HL-60/S4 treated with retinoic acid at 250 ng/mL for 4 days and 3 days (cell line): ENCODE measurements at regions not wholly inside any gene's neighbourhood (a gene's known extent, or its start where the extent isn't known, plus 50 kb on each side); places are given as distances from the start of the nearest gene placed in this dataset.
"Not testable (repeated sequence)": the region's sequence is repeated elsewhere in the genome, so short reads cannot be mapped to it uniquely, and the experiment has no call there.

ENCODE experiments used
- in situ Hi-C: fragments of 300-500 bp; cut with MboI; formaldehyde crosslinking; loops from 2 replicates; pipeline ENCODE4 v1.7.0; 2022; ENCODE audit warnings: low sequenced_read_pairs

DNA sequence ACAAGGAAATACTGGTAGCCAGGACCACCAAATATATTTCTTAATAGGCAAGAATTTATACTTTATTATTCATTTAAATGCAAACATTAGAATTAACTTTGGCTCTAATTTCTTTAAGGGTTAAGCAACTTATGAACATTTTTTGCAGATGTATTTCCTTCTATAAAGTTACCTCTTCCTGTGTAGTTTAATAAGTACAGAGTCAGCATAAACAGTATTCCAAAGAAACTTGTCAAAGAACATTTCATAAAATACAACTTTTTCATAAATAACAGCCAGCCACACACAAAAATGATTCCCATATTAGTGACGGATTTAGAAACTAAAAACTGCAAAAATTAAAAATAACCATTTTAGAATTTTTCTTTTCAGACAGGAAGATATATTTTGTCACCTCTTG lies 723.2 kb downstream of the KCNJ2 start:
- in situ Hi-C loops, result no loop called here

DNA sequence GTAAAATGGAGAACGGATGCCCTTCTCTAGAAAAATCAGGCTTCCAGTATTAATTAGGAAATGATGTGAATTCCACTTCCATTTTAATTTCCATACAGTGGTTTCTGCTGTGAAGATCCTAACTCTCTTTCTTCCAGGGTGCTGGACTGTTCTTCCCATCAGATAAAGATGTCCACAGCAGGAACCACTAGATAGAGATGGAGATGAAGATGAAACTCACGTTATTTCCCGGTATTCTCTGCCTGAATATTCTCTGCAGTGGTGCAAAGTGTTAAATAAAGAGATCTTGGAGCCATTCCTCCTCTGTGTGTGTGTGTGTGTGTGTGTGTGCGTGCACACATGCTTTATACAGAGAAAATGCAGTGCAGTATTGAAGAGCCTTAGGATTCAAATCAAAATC lies 727.5 kb downstream of the KCNJ2 start:
- in situ Hi-C loops, result no loop called here

DNA sequence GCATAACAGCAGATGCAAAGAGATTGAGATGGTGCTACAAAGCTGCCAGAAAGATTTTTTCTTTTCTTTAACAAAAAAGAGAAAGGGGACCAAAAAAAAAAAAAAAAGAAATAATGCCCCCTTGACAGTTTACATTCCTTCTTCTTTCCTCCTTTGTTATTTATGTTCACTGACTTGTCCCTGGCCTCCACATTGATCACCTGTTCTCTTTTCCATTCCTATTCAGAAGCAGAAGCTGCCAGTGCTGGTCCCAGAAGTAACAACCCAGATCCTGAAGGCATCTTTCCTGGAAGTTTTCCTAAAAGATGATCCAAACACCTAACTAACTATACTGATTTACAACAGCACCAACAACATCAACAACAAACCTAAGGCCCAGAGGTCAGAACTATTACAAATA lies 728.1 kb downstream of the KCNJ2 start:
- in situ Hi-C loops, result no loop called here

DNA sequence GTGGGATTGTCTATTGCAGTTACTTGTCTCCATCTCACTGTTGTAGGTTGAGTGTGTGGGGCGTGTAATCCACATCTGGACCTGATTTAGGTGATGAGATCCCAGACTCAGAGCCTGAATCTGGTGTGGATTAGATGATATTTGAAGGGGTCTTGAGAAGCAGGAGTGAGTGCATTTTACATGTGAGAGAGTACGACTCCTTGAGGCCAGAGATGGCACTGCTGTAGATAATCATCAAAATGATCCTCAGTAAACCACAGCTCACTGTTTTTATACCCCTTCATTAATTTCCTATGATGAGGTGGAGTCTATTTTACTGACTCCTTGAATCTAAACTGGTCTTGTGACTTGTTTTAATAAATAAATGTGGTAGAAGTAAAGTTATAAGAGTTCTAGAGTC lies 732.5 kb downstream of the KCNJ2 start:
- in situ Hi-C loops, result no loop called here

DNA sequence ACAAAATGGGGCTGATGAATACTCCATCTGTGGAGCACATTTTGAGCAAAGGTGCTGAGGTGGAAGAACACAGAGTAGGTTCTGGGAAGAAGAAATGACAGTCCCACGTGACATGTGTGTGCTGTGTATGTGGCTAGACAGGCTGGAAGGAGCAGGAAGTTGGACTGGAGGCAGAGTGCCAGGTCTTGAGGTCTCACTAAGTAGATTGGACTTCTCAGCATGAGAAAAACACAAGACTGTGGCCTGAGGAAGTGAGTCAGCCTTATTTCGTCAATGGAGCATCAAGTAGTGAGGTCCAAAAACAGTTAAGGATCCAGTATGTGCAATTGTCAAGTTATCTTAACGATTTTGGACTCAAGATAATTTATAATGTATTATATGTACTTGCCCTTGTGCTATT lies 736.5 kb downstream of the KCNJ2 start:
- in situ Hi-C loops, result no loop called here

DNA sequence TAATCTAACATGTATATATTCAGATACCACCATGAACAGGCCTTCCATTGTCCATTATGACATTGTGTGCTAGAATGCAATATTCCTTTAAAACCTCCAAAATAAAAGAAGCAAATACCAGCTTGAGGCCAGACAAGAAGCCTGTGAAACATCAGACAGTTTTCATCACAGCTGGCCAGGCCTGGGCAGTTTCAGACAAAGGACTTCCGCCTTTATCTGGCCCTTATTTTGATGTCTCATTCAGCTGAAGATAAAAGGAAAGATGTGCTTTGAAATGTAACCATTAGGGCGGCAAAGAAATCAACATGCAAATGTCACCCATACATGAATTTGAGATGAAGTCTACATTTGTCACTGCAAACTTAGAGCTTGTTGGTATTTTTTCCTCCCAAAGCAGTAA lies 737.5 kb downstream of the KCNJ2 start:
- in situ Hi-C loops, result no loop called here

DNA sequence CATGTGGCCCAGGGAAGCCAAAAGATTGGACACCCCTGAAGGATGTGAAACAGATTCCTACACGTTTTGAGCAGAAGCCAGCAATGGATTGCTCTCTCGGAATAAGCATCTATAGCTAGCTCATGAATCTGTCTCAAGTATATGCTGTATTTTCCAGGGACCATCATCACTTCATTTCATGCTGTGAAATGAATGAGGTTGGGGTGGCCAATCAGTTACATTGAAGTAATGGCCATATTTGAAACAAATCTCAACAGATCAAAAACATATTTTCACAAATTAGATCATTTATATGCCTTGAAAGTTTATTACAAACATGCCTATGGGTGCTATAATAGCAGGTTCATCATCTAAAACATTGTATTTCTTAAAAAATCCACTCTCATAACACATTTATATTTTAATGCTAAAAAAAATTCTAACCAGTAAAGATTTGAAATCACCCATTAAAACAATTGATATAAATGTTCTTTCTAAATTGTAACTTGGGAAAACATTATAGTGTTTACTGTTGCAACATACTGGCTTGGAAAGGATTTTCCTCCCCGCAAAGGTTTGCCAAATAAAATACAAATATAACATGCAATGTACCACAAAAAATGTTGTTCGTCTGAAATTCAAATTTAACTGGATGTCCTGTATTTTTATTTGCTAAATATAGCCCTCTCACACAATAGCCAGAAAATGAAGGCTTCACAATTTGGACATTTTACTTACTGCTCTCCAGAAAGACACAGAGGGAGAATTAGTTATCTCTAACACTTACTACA lies 743.6 kb downstream of the KCNJ2 start:
- in situ Hi-C loops, result no loop called here

DNA sequence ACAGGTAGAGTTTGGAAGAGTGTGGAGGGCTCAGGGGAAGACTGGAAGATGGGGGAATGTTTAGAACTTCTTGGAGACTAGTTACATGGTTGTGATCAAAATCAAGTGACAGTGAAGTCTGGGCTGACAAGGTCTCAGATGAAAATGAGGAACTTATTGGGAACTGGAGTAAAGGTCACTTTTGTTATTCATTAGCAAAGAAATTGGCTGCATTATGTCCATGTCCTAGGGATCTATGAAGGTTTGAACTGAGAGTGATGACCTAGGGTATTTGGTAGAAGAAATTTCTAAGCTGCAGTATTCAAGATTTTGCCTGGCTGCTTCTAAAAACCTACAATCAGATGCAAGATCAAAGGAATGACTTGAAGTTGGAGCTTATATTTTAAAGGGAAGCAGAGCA lies 747.1 kb downstream of the KCNJ2 start:
- in situ Hi-C loops, result no loop called here

DNA sequence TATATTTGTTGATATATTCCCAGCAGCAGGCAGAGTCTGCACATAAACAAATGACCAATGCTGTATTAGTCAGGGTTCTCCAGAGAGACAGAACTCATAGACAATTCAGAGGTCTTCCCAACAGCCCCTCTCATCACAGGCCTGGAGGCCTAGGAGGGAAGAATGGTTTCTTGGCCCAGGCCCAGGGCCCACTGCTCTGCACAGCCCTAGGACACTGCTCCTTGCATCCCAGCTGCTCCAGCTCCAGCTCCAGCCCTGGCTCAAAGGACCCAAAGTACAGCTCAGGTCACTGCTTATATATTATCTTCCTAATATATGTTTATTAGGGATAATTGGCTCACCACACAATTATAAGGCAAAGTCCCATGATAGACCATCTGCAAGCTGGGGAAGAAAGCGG lies 749.9 kb downstream of the KCNJ2 start:
- in situ Hi-C loops, result no loop called here

DNA sequence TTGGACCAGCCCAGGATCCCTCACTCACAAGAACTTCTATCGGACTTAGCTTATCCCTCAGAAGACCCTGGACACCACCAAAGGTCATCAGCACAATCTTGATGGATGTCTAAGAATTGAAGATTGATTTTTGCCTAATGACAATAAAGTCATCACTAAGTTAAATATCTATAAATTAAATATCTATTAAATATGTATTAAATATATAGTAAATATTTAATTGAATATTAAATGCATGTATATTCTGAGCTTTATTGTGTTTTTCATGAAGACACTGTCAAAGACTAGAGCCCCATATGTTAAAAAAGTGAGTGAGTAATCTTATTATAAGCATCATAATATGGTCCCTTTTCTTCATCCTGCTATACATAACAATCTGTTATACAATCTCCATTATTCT lies 751.1 kb downstream of the KCNJ2 start:
- in situ Hi-C loops, result no loop called here

DNA sequence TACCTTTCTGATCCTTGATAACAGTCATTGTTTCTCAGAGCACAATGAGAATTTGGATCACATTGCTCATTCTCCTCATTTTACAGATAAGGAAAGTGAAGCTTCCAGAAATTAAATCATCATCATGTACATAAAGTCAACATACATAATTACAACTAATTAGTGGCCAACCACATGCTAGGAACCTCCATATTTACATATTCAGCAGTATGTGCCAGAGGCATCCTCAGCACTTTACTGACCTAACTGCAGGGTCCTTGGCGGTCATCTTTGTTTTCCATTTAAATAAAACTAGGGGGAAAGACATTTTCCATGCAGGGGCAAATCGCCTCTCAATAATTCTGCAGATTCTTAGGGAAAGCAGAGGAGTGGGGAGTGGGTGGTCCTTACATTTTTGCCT lies 752.9 kb downstream of the KCNJ2 start:
- in situ Hi-C loops, result no loop called here

DNA sequence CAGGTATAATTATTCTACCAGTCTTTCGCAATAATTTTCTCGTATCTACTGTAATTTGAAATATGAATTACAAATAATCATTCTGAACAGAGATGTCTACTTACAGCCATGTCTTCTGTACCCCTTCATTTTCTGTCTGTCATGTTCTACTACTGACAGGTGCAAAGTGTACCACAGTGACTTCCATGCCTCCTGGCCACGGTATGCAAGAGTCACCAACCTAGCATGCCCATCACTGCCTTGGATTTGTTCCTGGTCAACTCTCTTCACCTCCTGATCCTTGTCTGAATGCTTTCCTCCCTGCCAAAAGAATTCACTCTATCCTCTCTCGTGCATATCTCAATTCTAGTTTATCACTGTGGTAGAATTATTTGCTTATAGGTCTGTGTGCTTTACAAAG lies 755.4 kb downstream of the KCNJ2 start:
- in situ Hi-C loops, result no loop called here

DNA sequence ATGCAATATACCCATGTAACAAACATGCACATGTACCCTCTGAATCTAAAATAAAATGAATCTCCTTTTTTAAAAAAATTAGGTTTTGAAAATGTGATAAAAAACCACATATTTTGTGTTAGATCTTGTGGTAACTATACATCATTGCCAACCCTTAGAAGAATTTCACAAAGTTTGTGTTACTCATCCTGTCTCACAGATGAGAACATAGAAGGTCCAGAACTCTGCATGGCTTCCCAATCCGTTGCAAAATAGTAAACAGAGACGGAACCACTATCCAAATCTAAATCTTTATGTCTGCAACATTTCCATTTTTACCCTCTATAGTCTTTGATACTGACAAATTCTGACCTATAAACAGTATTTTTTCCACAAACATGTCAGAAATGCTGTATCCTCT lies 759.9 kb downstream of the KCNJ2 start:
- in situ Hi-C loops, result no loop called here

DNA sequence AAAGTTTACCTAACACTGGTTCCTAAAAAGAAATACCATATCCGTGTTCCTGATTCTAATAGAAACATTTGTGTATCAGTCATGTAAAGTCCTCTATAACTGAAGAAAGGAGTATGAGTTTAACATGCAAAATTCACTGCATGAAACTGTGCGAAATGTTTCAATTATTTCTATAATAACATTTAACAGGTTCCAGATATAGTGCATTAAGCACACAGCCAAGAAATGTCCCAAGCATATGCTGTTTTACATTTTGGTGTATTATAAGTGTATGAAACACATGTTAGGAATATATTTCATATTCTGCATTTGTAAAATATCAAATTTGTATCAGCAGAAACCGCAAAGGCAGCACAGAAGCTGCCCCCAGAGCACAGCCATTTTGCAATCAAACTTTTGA lies 764.9 kb downstream of the KCNJ2 start:
- in situ Hi-C loops, result no loop called here

DNA sequence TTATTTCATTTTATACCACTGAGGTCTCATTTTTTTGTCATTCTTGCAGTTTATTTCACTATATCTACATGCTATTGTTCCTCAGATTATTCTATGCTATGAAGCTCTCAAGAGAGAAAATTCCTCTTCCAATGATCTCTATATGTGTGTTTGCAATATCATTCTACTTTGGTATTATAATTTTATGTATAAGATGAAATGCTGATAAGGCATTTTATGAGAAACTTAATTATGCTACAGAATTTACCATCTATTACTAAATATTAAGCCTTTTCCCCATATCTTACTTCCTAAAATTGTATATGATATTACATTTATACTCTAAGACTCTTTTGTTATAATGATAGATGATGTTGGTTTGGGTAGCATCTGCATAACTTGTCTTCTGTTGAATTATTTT lies 765.5 kb downstream of the KCNJ2 start:
- in situ Hi-C loops, result no loop called here

DNA sequence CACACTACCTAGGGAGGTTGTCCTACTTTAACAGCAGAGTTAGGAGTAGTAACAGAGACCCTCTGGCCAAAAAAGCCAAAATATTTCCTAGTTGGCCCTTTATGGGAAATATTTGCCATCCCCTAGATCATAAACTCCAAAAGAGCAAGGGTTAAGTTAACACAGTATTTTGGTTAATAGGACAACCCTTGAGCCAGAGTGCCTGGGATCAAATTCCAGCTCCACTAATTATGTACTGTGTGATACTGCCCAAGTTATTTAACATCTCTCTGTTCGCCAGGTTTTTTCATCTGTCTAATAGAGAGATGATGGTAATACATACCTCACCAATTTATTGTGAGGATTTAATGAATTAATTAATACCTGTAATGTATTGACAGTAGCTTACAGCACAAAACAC lies 767.4 kb downstream of the KCNJ2 start:
- in situ Hi-C loops, result no loop called here

DNA sequence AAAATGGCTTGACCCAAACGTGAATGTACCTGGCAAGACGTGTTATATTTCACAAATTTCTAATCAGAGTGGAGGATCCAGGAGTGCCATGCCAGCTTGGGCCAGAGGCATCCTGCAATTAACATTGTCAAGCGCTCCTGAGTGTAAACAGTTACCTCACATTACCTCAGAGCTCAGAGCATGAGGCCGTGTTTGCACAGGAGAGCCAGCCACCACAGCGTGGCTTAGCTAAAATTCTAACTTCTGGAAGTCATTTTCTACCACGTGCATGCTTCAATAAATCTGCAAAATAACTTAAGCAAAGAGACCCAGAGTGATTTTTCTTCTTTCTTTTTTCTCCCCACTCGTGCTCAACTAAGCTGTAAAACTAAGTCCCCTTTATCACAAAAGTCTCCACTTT lies 769.0 kb downstream of the KCNJ2 start:
- in situ Hi-C loops, result no loop called here

DNA sequence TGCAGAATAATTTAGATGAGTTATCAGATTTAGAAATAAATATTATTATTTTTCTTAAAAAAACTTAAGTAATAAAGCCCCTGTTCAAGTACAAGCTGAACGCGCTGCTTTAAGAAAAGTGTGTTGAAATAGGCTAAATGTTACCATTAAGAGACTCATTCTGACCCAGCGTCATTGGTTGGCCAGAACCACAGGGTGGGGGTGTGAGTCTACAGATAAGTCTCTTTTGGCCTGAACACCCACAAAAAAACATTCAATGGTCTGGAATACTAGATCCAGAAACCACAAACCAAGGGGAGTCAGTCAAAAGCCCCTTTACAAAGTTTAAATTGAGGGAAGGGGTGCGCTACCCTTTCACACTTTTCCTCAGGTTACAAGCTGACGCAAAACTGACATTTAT lies 776.1 kb downstream of the KCNJ2 start:
- in situ Hi-C loops, result no loop called here

DNA sequence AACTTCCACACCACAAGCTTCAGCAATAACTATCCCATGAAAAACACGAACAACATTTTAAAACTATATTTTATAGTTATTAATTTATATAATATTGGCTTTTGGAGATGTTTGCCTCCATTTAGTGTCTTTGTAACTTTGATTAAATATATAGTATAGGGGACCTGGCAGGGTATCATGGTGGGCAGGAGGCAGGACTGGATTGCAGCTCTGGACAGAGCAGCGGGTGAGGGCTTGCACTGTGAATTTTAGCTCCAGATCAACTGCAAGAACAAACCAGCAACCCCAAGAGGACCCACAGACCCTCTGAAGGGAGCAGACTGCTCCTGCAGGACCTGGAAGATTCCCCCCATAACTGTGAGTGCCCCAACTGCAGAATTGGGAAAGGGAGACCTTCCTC lies 777.9 kb downstream of the KCNJ2 start:
- in situ Hi-C loops, result no loop called here

DNA sequence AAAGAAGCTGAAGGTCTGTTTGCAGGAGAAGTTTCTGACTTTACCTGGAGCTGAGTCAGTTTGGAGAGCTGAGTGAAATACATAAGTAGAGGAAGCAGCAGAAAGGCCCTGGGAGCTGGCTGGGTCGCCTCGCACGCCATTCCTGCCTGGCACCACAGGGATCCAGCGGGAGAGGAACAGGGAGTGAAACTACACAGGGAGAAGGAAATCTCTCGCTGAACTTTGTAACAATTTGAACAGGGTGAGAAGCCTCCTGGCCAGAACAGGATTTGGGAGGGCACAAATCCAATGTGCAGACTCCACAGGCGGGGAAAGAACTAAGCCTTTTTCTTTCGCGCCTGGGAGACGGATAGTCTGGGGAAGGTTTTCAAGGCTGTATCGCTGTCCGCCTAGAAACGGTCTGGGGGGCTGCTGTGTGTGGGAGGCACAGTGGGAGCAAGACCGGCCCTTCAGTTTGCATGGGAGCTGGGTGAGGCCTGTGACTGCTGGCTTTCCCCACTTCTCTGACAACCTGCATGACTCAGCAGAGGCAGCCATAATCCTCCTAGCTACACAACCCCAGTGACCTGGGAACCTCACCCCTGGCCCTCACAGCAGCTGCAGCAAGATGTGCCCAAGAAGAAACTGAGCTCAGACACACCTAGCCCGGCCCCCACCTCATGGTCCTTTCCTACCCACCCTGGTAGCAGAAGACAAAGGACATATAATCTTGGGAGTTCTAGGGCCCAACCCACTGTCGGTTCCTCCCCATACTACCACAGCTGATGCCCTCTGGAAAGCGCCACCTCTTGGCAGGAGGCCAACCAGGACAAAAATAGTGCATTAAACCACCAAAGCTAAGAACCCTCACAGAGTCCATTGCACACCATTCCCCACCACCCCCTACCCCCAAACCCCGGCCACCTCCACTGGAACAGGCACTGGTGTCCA lies 778.6 kb downstream of the KCNJ2 start:
- in situ Hi-C loops, result no loop called here

DNA sequence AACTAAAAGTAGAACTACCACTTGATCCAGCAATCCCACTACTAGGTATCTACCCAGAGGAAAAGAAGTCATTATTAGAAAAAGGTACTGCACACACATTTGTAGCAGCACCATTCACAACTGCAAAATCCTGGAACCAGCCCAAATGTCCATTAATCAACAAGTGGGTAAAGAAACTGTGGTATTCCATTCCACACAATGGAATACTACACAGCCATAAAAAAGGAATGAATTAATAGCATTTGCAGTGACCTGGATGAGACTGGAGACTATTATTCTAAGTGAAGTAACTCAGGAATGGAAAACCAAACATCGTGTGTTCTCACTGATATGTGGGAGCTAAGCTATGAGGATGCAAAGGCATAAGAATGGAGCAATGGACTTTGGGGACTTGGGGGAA lies 783.8 kb downstream of the KCNJ2 start:
- in situ Hi-C loops, result not testable (repeated sequence)

DNA sequence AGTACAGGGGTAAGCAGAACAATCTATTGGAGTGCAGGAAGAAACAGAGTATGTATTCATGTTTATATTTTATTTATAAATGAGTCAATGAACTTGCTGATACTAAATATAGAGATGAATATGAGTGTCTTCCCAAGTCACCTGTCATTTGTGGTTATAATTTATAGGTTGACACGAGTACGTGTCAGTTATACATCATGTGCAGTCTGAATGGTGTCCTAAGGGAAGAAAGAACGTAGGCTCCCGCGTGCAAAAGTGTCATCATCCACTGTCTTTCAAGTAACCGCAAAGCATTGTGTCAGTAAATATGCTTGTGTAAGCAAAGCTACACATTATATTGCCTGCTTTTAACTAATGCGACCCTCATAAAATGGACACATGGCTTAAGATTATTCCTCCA lies 786.1 kb downstream of the KCNJ2 start:
- in situ Hi-C loops, result no loop called here
